ENCODE measurements at regions not wholly inside any gene's neighbourhood (a gene's known extent, or its start where the extent isn't known, plus 50 kb on each side); places are given as distances from the start of the nearest gene placed in this dataset.

DNA sequence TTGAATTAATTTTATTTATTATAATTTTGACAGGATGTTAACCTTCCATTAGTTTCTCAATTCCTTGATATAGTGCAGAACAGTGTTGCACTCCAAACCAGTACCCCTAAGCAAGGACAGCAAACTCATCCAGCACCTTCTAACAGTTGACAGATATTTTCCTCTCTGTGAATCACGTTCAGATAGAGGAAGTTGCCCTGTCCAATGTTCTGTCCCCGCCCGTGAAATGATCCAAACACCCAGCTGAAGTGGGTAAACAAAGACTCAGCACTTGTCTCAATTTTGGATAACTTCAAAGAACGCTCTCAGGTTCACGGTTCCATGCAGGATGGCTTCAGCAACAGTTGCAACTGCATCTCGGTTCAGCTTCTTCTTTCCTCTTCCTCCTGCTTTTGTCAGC lies 1240.0 kb upstream of the ADGRL3 start:
- no peak for DNase-seq
- no peak for TF ChIP-seq GATA1 (IDR thresholded peaks at IDR 0.05; ENCODE audit: low read depth, low read length)
- TF ChIP-seq POLR2A (IDR thresholded peaks at IDR 0.05; ENCODE audit: low read length) = no peak

DNA sequence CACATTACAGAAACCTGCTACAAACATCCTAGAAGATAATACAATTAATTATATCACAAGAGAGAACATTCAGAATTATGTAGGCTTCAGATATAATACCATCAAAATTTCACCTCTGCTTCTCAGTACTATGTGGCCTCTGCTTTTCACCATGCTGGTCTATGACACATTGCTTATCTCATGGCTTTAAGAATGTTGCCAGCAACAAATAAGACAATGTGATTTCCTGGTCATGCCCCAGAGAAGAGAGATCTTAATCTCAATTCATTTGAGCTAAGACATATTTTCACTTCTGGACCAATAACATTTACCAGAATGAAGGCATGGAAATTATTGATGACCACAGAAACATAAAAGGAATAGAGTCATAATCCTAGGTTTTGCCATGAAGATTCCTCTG lies 1233.4 kb upstream of the ADGRL3 start:
- DNase-seq = no peak
- TF ChIP-seq POLR2A (IDR thresholded peaks at IDR 0.05; ENCODE audit: low read length) = no peak
- no peak for TF ChIP-seq GATA1 (IDR thresholded peaks at IDR 0.05; ENCODE audit: low read depth, low read length)

DNA sequence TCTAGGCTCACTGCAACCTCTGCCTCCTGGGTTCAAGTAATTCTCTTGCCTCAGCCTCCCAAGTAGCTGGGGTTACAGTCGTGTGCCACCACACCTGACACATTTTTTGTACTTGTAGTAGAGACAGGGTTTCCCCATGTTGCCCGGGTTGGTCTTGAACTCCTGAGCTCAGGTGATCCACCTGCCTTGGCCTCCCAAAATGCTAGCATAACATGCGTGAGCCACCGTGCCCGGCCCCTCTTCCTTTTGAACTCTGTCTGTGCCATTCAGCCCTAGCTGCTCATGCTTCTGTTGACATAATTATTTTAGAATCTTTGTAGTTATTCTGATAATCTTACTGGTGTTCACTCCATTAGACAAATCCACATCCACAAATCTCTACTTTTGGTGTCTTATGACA lies 1231.3 kb upstream of the ADGRL3 start:
- no peak for TF ChIP-seq GATA1 (IDR thresholded peaks at IDR 0.05; ENCODE audit: low read depth, low read length)
- no peak for TF ChIP-seq POLR2A (IDR thresholded peaks at IDR 0.05; ENCODE audit: low read length)
- no peak for DNase-seq

DNA sequence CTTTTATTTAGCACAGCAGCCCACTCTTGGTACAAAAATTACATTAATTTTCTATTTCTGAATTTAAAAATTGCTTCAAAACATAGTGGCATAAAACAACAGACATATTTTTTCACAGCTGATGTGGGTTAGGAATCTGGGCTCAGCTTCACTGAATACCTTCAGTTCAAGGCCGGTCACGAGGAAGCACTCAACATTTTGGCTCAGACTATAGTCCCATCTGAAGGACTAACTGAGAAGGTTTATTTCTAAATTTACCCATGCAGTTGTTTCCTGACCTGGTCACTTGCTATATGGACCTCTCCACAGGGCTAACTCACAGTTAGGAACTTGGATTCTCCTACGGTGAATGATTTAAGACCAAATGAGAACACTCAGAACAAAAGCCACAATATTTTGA lies 1230.2 kb upstream of the ADGRL3 start:
- TF ChIP-seq POLR2A (IDR thresholded peaks at IDR 0.05; ENCODE audit: low read length) = no peak
- no peak for TF ChIP-seq GATA1 (IDR thresholded peaks at IDR 0.05; ENCODE audit: low read depth, low read length)
- DNase-seq = no peak

DNA sequence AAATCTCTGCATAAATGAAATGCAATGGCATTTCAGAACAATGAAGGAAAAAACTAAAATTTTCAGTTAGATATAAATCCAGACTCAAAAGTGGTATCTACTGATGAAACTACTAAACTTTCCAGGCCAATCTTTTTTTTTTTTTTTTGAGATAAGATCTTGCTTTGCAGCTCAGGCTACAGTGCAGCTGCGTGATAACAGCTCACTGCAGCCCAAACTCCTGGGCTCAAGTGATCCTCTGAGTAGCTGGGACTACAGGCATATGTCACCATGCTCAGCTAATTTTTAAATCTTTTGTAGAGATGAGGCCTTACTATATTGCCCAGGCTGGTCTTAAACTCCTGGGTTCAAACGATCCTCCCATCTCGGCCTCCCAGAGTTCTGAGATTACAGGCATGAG lies 1228.2 kb upstream of the ADGRL3 start:
- TF ChIP-seq GATA1 (IDR thresholded peaks at IDR 0.05; ENCODE audit: low read depth, low read length) (no peak), POLR2A (IDR thresholded peaks at IDR 0.05; ENCODE audit: low read length) (no peak)
- DNase-seq = no peak

DNA sequence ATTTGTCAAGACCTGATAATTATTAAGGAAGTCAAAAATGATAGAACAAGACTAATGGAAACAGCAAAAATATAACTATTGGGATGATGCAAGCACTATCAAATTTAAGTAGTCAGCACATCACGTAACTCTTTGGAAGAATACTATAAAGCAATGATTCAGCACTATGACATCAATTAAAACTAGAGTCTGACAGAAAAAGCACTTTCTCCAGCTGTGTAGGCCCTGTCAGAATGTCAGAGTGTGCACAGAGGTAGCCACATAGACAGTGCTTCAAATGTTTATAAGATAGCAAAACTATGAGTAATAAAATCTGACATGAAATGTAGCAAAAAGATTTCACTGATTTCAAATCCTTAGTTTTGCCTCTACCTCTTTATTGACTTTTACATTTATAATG lies 1226.6 kb upstream of the ADGRL3 start:
- peak in 1 of 2 experiments; percentile 4 for DNase-seq
- no peak for TF ChIP-seq GATA1 (IDR thresholded peaks at IDR 0.05; ENCODE audit: low read depth, low read length)
- no peak for TF ChIP-seq POLR2A (IDR thresholded peaks at IDR 0.05; ENCODE audit: low read length)

DNA sequence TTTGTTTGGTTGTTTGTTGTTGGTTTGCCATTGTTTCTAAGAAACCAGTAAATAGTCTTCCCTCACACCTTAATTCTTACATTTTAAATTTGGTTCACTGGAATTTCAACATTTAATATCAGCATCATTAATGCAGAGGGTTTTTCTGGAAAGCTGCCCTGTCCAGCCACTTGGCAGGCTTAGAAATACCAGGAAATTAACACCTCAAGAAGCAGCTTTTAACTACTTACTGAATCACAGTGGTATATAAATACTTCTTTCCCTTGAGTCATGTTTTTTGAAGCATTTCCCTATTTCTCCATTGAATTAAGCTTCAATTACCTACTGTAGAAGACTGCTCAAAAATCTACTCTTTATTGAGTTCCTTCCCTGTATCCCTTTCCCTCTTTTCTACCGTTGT lies 1221.1 kb upstream of the ADGRL3 start:
- DNase-seq = no peak
- TF ChIP-seq GATA1 (IDR thresholded peaks at IDR 0.05; ENCODE audit: low read depth, low read length) (no peak), POLR2A (IDR thresholded peaks at IDR 0.05; ENCODE audit: low read length) (no peak)

DNA sequence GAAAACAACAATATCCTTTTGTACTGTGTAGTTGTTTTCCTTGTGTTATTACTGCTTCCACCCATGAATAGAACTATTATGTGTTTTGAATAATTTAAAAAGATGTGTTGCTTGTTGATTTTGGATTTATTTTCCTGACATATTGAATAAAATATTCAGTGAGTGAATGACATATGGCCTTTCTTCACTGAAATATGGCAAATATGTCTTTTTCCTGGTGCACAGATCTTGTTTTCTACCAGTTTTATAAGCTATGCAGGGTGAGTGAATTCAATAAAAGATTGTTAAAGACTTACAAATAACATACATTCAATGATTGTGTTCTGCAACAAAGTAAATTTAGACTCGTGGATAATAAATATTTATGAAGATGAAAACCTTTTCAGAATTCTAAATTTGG lies 1216.3 kb upstream of the ADGRL3 start:
- DNase-seq = no peak
- TF ChIP-seq POLR2A (IDR thresholded peaks at IDR 0.05; ENCODE audit: low read length) (no peak), GATA1 (IDR thresholded peaks at IDR 0.05; ENCODE audit: low read depth, low read length) (no peak)

DNA sequence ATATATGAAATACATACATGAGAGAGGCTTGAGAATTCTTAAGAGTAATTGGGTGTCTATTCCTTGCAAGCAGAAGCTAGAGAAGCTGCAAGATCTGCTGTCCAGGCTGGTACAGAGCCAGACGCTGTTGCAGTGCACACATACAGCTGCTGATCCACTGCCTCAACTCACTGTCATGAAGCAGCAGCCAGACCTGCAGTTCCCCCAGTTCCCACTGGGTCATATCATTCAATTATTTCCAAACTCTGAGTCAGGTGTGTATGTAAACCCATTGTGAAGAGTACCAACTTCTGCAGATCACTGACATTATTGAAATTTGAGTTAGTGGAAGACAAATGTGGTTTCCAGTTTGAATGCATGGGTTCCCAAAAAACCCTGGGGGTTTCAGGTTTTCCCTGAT lies 1212.8 kb upstream of the ADGRL3 start:
- no peak for DNase-seq
- TF ChIP-seq POLR2A (IDR thresholded peaks at IDR 0.05; ENCODE audit: low read length) (no peak), GATA1 (IDR thresholded peaks at IDR 0.05; ENCODE audit: low read depth, low read length) (no peak)

DNA sequence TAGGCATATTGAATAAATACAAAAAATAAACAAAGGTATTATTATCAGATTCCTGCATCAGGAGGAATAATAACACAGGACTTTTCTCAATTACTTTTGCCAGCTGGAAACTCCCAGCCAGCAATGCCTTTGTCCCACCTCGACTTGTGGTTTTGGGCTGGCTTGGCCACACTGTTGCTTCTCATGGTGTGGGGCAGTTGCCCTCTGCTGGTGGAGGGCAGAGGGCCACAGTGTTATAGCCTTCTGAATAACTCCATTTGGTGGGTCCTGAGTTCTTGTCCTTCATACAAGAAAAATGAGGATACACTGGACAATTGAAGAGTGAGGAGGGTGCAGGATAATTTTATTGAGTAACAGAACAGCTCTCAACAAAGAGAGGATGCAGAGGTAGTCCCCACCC lies 1206.0 kb upstream of the ADGRL3 start:
- DNase-seq = peak in 1 of 2 experiments; percentile 1
- TF ChIP-seq POLR2A (IDR thresholded peaks at IDR 0.05; ENCODE audit: low read length) (no peak), GATA1 (IDR thresholded peaks at IDR 0.05; ENCODE audit: low read depth, low read length) (no peak)

DNA sequence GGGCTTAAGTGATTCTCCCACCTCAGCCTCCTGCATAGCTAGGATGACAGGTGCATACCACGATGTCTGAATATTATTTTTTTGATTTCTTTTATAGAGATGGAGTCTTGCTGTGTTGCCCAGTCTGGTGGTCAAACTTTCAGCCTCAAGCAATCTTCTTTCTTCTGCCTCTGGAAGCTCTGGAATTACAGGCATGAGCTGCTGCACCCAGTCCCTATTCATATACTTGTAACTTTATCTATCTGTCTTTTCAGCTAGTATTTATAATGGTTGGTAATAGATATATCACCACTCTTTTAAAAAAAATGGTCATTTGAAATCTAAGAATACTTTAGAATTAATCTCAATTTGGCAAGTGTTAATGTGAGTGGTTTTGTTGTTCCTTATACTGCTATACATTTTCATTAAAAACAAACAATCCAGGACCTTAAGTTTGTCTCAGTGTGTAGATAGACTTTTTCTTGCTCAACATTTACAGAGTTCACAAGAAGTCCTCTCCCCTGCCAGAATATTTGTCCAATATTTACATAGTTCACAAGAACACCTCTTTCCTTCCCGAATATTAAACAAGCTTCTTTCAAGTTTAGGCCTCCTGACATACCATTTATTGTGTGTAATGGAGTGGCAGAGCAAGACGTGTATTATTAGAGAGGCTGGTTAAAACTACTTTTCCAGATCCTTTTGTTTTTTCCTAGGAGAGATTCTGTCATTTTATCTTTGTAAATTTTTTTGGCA lies 1197.4 kb upstream of the ADGRL3 start:
- DNase-seq = no peak
- TF ChIP-seq GATA1 (IDR thresholded peaks at IDR 0.05; ENCODE audit: low read depth, low read length) = no peak
- no peak for TF ChIP-seq POLR2A (IDR thresholded peaks at IDR 0.05; ENCODE audit: low read length)

DNA sequence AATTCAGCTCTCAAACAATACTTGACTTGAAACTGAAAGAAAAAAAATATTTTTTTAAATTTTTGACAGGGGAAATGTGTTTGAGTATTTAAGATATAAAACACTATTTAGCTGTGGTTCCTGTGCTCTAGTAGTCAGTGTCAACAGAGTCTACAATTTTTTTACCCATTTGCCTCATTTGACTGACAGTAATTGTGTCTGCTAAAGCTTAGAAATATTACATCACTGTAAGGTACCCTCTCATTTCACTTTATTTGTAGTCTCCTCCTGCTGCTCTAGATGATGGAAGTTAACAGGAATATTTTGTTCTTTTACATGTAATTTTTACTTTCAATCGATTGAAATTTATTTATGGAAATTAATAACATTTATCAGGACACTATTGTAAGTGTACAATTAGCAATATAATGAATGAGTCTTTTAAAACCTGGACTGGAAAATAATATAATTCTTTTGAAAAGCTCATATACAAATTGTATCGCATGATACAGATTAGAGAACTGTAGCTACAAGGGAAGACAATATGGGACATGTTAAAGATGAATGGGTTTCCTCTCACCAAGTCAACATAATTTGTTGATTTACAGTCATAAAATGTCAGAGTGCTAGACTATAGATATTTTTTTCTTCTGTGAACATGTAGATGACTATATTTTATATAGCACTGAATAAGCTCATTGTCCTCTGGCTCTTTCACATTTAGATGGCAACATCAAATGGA lies 1186.5 kb upstream of the ADGRL3 start:
- TF ChIP-seq POLR2A (IDR thresholded peaks at IDR 0.05; ENCODE audit: low read length) (no peak), GATA1 (IDR thresholded peaks at IDR 0.05; ENCODE audit: low read depth, low read length) (no peak)
- no peak for DNase-seq

DNA sequence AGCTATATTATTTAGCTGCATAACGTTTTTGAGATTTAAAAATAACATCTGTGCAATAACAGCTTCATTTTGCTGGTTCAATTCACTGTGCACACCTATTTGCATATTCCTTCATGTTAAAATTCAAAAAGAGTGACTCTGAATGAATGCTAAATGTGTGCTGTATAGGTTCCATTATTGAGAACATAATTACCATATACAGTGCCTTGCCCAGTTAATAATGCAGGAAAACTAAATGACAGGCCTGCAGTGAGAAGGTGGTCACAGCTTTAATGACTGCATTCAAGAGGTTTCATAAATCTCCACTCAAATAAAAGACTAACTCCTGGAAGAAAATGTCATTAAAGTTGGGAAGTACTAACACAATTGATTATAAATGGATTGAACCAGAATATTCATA lies 1183.2 kb upstream of the ADGRL3 start:
- TF ChIP-seq GATA1 (IDR thresholded peaks at IDR 0.05; ENCODE audit: low read depth, low read length) = no peak

DNA sequence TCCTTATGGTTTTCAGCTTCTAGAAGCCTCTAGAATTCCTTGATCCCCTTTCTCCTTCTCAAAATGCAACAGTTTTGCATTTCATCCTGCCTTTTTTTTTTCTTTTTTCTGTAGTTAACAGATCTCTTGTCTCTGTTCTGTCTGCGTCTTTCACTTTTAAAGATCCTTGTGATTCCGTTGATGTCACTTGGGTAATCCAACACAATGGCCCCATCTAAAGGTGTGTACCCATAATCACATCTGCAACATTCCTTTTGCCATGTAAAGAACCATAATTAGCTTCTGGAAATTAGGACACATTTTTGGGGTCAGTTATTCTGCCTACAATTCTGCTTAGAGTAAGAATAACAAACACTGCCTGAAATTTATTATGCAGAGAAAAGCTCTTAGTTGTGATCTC lies 1180.9 kb upstream of the ADGRL3 start:
- TF ChIP-seq GATA1 (IDR thresholded peaks at IDR 0.05; ENCODE audit: low read depth, low read length) = no peak
- DNase-seq = no peak

More for the DNA sequence above, 1183.2 kb upstream of the ADGRL3 start:
- no peak for DNase-seq

DNA sequence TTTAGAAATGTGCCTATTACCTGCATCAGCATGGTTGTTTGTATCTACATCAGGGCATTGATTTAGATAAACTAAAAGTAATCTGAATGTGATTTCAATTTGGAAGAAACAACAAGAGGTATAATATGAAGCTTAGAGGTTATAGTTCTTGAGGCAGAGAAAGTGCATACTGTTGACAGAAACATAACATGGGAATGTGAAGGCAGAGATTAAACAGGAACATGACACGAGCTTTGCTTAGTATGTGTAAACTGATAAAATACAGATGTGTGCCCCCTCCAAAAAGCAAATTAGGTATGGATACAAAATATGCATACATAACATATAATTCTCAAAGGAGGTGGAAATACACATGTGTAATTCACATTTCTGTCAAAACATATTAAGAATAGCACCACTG lies 1180.2 kb upstream of the ADGRL3 start:
- no peak for DNase-seq
- TF ChIP-seq GATA1 (IDR thresholded peaks at IDR 0.05; ENCODE audit: low read depth, low read length) (no peak), POLR2A (IDR thresholded peaks at IDR 0.05; ENCODE audit: low read length) (no peak)

All from erythroblast (primary cell).